ENCODE measurements at regions not wholly inside any gene's neighbourhood (a gene's known extent, or its start where the extent isn't known, plus 50 kb on each side); places are given as distances from the start of the nearest gene placed in this dataset.

GRCh38 chr2:103788389-103788788 is 1026.6 kb downstream of the TMEM182 start:
- no peak for DNase-seq (ENCODE audit: low spot score)
- Mint-ChIP-seq H3K27ac (no peak overlapping the region), H3K36me3 (ENCODE audit: low read depth) (no peaks in the 10 kb centered on the region), H3K4me3 (no peak overlapping the region), H3K9me3 (no peaks in the 10 kb centered on the region), H3K27me3 (ENCODE audit: insufficient read depth) (no peaks in the 10 kb centered on the region), H3K4me1 (ENCODE audit: low read depth) (no peaks in the 10 kb centered on the region)
- intact Hi-C loops (cut with micrococcal nuclease), result no loop called here

- H3K4me1 Mint-ChIP-seq (ENCODE audit: low read depth), result no peaks in the 10 kb centered on the region
- intact Hi-C loops (cut with micrococcal nuclease), result no loop called here
- H3K4me3 Mint-ChIP-seq, result no peak overlapping the region
- H3K9me3 Mint-ChIP-seq, result no peaks in the 10 kb centered on the region
- H3K36me3 Mint-ChIP-seq (ENCODE audit: low read depth), result no peaks in the 10 kb centered on the region
- DNase-seq (ENCODE audit: low spot score), result no peak
- no peaks in the 10 kb centered on the region for H3K27me3 Mint-ChIP-seq (ENCODE audit: insufficient read depth)
- no peak overlapping the region for H3K27ac Mint-ChIP-seq
Measured at GRCh38 chr2:103788951-103789350, 1027.1 kb downstream of the TMEM182 start.

DNA sequence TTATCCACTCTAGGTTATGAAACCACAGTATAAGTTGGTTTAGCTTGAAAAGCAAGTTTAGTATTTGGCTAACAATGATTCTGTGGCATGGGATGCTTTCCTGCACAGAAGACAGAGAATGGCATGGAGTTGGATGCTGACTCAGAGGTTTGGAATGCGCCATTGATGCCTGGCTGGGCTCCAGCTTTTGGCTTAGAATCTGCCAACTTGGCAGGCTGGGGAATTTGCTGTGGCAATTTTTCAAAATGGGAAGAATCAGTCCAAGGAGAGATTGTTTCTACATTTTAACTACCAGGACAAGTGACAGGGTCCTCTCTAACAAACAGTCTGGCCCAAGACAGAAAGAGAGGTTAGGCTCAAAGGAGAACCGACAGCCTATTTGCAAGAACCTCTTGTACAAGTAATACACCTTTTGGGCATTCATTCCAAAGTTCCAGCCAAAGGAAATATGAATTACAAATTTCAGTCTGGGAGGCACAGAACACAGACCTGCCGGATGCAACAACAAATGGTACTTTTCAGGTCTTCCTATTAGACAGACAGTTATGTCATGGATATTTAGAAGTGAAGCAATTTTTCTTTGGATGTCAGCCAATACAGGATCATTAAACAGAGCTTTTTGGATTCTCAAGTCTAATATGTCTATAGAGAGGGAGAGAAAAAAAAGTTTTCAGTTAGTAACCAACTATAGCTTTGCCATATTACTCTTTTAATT is 1027.7 kb downstream of the TMEM182 start:
- H3K27me3 Mint-ChIP-seq (ENCODE audit: insufficient read depth), result no peaks in the 10 kb centered on the region
- intact Hi-C loops (cut with micrococcal nuclease), result no loop called here
- no peaks in the 10 kb centered on the region for H3K9me3 Mint-ChIP-seq
- no peak for DNase-seq (ENCODE audit: low spot score)
- no peaks in the 10 kb centered on the region for H3K36me3 Mint-ChIP-seq (ENCODE audit: low read depth)
- no peak overlapping the region for H3K27ac Mint-ChIP-seq
- no peak overlapping the region for H3K4me3 Mint-ChIP-seq
- H3K4me1 Mint-ChIP-seq (ENCODE audit: low read depth), result no peaks in the 10 kb centered on the region

DNA sequence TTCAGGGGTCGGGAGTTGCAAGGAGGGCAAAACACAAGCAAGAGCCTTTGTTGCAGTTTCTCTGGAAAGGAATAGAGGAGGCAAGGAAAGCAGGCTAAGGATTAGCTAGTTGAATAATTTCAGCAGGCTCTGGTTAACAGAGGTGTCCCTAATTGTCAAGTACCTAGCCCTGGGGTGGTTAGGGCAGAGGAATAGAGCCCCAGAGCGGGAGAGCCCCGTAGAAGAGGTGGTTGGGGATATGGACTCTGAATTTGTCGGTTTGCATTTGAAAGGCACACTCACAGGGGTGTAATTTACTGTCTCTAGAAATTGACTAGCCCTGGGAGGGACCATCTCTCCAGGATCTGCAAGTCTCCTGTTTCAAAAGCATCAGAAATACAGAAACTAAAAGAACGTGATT is 1030.2 kb downstream of the TMEM182 start:
- Mint-ChIP-seq H3K27me3 (ENCODE audit: insufficient read depth) (no peaks in the 10 kb centered on the region), H3K4me3 (no peak overlapping the region), H3K9me3 (no peaks in the 10 kb centered on the region), H3K27ac (no peak overlapping the region), H3K4me1 (ENCODE audit: low read depth) (no peaks in the 10 kb centered on the region), H3K36me3 (ENCODE audit: low read depth) (no peaks in the 10 kb centered on the region)
- DNase-seq (ENCODE audit: low spot score), result no peak
- intact Hi-C loops (cut with micrococcal nuclease), result no loop called here

- H3K4me3 Mint-ChIP-seq, result no peak overlapping the region
- no peak overlapping the region for H3K27ac Mint-ChIP-seq
- no peak for DNase-seq (ENCODE audit: low spot score)
- no peaks in the 10 kb centered on the region for H3K36me3 Mint-ChIP-seq (ENCODE audit: low read depth)
- H3K9me3 Mint-ChIP-seq, result no peaks in the 10 kb centered on the region
- H3K27me3 Mint-ChIP-seq (ENCODE audit: insufficient read depth), result no peaks in the 10 kb centered on the region
- intact Hi-C loops (cut with micrococcal nuclease), result no loop called here
- no peaks in the 10 kb centered on the region for H3K4me1 Mint-ChIP-seq (ENCODE audit: low read depth)
Measured at GRCh38 chr2:103798291-103798690, 1036.5 kb downstream of the TMEM182 start.

- intact Hi-C loops (cut with micrococcal nuclease), result no loop called here
- H3K4me1 Mint-ChIP-seq (ENCODE audit: low read depth), result no peaks in the 10 kb centered on the region
- no peak overlapping the region for H3K4me3 Mint-ChIP-seq
- H3K27ac Mint-ChIP-seq, result no peak overlapping the region
- no peaks in the 10 kb centered on the region for H3K36me3 Mint-ChIP-seq (ENCODE audit: low read depth)
- no peak for DNase-seq (ENCODE audit: low spot score)
- no peaks in the 10 kb centered on the region for H3K27me3 Mint-ChIP-seq (ENCODE audit: insufficient read depth)
- peaks cover 6% of the 10 kb centered on the region for H3K9me3 Mint-ChIP-seq
Measured at GRCh38 chr2:103804013-103804412, 1042.2 kb downstream of the TMEM182 start.

GRCh38 chr2:103805746-103806145 is 1043.9 kb downstream of the TMEM182 start:
- Mint-ChIP-seq H3K27me3 (ENCODE audit: insufficient read depth) (no peaks in the 10 kb centered on the region), H3K27ac (no peak overlapping the region), H3K4me3 (no peak overlapping the region), H3K36me3 (ENCODE audit: low read depth) (no peaks in the 10 kb centered on the region), H3K4me1 (ENCODE audit: low read depth) (no peaks in the 10 kb centered on the region), H3K9me3 (peaks cover 6% of the 10 kb centered on the region)
- intact Hi-C loops (cut with micrococcal nuclease), result no loop called here
- no peak for DNase-seq (ENCODE audit: low spot score)

GRCh38 chr2:103808814-103809213 is 1045.1 kb upstream of the POU3F3 start:
- H3K4me3 Mint-ChIP-seq, result no peak overlapping the region
- no peaks in the 10 kb centered on the region for H3K4me1 Mint-ChIP-seq (ENCODE audit: low read depth)
- no peak for DNase-seq (ENCODE audit: low spot score)
- peaks cover 6% of the 10 kb centered on the region for H3K9me3 Mint-ChIP-seq
- no peak overlapping the region for H3K27ac Mint-ChIP-seq
- intact Hi-C loops (cut with micrococcal nuclease), result no loop called here
- H3K27me3 Mint-ChIP-seq (ENCODE audit: insufficient read depth), result no peaks in the 10 kb centered on the region
- no peaks in the 10 kb centered on the region for H3K36me3 Mint-ChIP-seq (ENCODE audit: low read depth)

DNA sequence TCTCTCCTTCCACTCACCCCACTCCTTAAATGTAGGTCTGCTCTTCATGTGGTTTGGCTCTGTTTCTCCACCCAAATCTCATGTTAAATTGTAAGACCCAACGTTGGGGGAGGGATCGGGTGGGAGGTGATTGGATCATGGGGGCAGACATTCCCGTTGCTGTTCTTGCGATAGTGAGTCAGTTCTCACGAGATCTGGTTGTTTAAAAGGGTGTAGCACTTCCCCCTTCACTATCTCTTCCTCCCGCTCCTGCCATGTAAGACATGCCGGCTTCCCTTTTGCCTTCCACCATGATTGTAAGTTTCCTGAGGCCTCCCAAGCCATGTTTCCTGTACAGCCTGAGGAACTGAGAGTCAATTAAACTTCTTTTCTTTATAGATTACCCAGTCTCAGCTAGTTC is 1044.5 kb upstream of the POU3F3 start:
- Mint-ChIP-seq H3K9me3 (peaks cover 6% of the 10 kb centered on the region), H3K4me1 (ENCODE audit: low read depth) (no peaks in the 10 kb centered on the region), H3K27ac (no peak overlapping the region), H3K27me3 (ENCODE audit: insufficient read depth) (no peaks in the 10 kb centered on the region), H3K4me3 (no peak overlapping the region), H3K36me3 (ENCODE audit: low read depth) (no peaks in the 10 kb centered on the region)
- DNase-seq (ENCODE audit: low spot score), result no peak
- intact Hi-C loops (cut with micrococcal nuclease), result no loop called here

DNA sequence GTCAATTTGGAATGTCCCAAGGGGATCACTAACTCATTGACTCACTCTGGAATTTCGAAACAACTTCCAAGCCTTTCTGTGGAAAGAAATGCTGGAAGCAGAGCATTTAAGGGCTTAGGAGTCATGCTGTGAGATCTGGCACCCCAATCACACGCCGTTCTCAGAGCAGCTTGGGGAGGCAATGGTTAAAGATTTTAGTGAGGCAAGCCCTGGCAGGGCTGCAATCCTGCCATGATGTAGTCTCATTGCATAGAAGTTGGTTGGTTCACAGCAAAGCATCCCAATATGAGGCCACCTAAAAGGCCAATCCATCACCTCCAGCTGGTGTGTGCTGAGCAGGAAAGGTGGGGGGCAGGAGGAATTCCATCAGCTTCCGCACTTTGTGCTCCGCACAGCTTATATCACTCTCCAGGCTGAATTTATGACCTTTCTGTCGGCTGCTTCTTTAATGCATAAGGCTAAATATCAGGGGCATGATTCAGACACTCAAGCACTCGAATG is 1043.9 kb upstream of the POU3F3 start:
- no peaks in the 10 kb centered on the region for H3K36me3 Mint-ChIP-seq (ENCODE audit: low read depth)
- H3K4me1 Mint-ChIP-seq (ENCODE audit: low read depth), result no peaks in the 10 kb centered on the region
- H3K9me3 Mint-ChIP-seq, result peaks cover 6% of the 10 kb centered on the region
- intact Hi-C loops (cut with micrococcal nuclease), result no loop called here
- no peak for DNase-seq (ENCODE audit: low spot score)
- no peak overlapping the region for H3K4me3 Mint-ChIP-seq
- H3K27ac Mint-ChIP-seq, result no peak overlapping the region
- H3K27me3 Mint-ChIP-seq (ENCODE audit: insufficient read depth), result no peaks in the 10 kb centered on the region

DNA sequence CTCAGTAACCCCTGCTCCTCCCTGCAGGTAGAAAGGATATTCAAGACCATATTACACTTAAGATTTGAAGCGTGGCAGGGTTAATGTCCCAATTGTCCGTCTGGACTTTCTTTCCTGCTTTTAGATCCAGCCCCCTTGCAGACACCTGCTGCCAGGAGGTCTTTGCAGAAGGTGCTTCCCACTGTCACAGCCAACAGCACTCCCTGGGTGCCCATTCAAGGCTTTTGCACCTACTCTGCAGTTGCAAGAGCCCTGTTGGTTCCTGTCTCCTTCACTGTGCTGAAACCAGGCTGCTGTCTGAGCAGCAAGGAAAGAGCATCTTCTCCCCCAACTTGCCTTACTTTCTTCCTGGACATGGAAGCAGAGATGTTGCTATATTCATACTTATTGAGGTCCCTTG is 1043.0 kb upstream of the POU3F3 start:
- peaks cover 9% of the 10 kb centered on the region for H3K9me3 Mint-ChIP-seq
- H3K4me3 Mint-ChIP-seq, result no peak overlapping the region
- no peaks in the 10 kb centered on the region for H3K4me1 Mint-ChIP-seq (ENCODE audit: low read depth)
- H3K27ac Mint-ChIP-seq, result no peak overlapping the region
- DNase-seq (ENCODE audit: low spot score), result no peak
- H3K27me3 Mint-ChIP-seq (ENCODE audit: insufficient read depth), result no peaks in the 10 kb centered on the region
- H3K36me3 Mint-ChIP-seq (ENCODE audit: low read depth), result no peaks in the 10 kb centered on the region
- intact Hi-C loops (cut with micrococcal nuclease), result no loop called here

DNA sequence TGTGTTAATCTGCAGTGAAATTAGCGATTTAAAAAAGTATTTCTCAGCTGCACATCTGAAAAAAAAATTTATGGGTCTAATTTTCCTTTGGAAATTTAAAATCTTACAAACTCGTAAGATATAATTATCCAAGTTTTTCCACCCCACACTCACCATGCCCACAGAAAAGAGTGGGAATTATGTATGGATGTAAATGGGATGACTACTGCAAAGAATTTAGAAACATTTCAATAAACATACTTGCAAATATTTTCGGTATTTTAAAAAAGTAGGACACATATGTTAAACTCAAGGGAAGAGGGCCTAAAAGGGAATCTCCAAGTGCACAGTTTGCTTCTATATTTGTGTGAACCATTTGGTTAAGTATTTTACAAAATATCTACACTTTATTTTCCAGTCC is 1039.9 kb upstream of the POU3F3 start:
- no peak overlapping the region for H3K27ac Mint-ChIP-seq
- H3K4me3 Mint-ChIP-seq, result no peak overlapping the region
- intact Hi-C loops (cut with micrococcal nuclease), result no loop called here
- no peaks in the 10 kb centered on the region for H3K27me3 Mint-ChIP-seq (ENCODE audit: insufficient read depth)
- DNase-seq (ENCODE audit: low spot score), result no peak
- peaks cover 7% of the 10 kb centered on the region for H3K9me3 Mint-ChIP-seq
- H3K4me1 Mint-ChIP-seq (ENCODE audit: low read depth), result no peaks in the 10 kb centered on the region
- no peaks in the 10 kb centered on the region for H3K36me3 Mint-ChIP-seq (ENCODE audit: low read depth)

DNA sequence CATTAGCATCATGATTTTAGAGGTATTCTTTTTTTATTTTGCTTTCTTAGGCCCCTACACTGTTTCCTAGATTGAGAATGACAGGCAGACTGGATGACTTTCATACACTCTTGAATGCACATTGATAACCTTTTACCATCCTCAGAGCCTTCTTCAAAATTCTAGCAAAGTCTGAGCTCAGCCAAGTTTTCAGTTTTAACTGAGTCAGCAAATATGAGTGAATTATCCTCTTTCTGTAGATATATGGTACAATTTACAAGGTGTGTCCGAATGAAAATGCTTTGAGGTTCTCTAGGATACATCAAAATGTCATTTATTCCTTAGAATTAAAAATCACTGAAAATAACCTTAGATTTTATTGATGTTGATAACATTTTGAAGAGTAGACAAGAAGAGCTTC is 1038.2 kb upstream of the POU3F3 start:
- H3K27ac Mint-ChIP-seq, result no peak overlapping the region
- DNase-seq (ENCODE audit: low spot score), result no peak
- intact Hi-C loops (cut with micrococcal nuclease), result no loop called here
- no peaks in the 10 kb centered on the region for H3K27me3 Mint-ChIP-seq (ENCODE audit: insufficient read depth)
- H3K9me3 Mint-ChIP-seq, result peaks cover 7% of the 10 kb centered on the region
- no peaks in the 10 kb centered on the region for H3K4me1 Mint-ChIP-seq (ENCODE audit: low read depth)
- no peak overlapping the region for H3K4me3 Mint-ChIP-seq
- H3K36me3 Mint-ChIP-seq (ENCODE audit: low read depth), result no peaks in the 10 kb centered on the region

DNA sequence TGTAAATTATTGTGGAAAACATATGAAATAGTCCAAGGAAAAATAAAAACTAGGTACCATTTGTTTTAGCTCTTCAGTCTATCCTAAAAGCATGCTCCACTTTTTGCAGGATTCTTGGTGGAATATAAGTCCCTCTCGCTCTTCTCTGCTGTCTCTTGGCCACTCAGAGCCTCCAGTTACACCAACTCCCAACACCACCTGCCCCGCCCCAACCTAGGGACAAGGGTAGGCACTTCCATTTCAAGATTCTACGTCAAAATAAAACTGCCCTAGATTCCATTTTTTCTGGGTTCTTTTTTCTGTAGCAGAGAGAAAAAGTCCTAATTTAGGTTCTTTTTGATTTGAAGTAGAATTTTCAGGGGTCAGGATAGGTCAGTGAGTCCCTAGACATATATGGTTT is 1036.2 kb upstream of the POU3F3 start:
- no peaks in the 10 kb centered on the region for H3K27me3 Mint-ChIP-seq (ENCODE audit: insufficient read depth)
- H3K9me3 Mint-ChIP-seq, result peaks cover 7% of the 10 kb centered on the region
- H3K4me3 Mint-ChIP-seq, result no peak overlapping the region
- intact Hi-C loops (cut with micrococcal nuclease), result no loop called here
- no peaks in the 10 kb centered on the region for H3K4me1 Mint-ChIP-seq (ENCODE audit: low read depth)
- no peaks in the 10 kb centered on the region for H3K36me3 Mint-ChIP-seq (ENCODE audit: low read depth)
- no peak for DNase-seq (ENCODE audit: low spot score)
- H3K27ac Mint-ChIP-seq, result no peak overlapping the region

All from activated T-helper 1 cell treated with anti-CD3 and anti-CD28 coated beads, Interleukin-12 subunit alpha, Interleukin-12 subunit beta, Interleukin-2, Interleukin-4 antibody, amounts not matched to agents 30 ng/mL and 10 ng/mL and 1 ng/mL, durations not matched to agents 14 hours and 24 hours and 36 hours (primary cell).